ENCODE measurements at regions not wholly inside any gene's neighbourhood (a gene's known extent, or its start where the extent isn't known, plus 50 kb on each side); places are given as distances from the start of the nearest gene placed in this dataset.

- TF ChIP-seq POLR2A (IDR thresholded peaks at IDR 0.05) (no peak), CTCF (IDR thresholded peaks at IDR 0.05) (no peak)
Observed at GRCh38 chr16:31810863-31811262, 62.7 kb upstream of the ZNF267 start.

All from right lobe of liver (tissue), 4 donors.